ENCODE measurements at regions not wholly inside any gene's neighbourhood (a gene's known extent, or its start where the extent isn't known, plus 50 kb on each side); places are given as distances from the start of the nearest gene placed in this dataset.

- TF ChIP-seq L3MBTL2 (conservative IDR thresholded peaks at IDR 0.05) (no peak), BHLHE40 (IDR thresholded peaks at IDR 0.05; ENCODE audit: borderline replicate concordance) (no peak), NFRKB (IDR thresholded peaks at IDR 0.05) (no peak), FOXM1 (IDR thresholded peaks at IDR 0.05; ENCODE audit: borderline replicate concordance) (no peak), ARNT (IDR thresholded peaks at IDR 0.05) (no peak), HDGF (IDR thresholded peaks at IDR 0.05; ENCODE audit: borderline replicate concordance) (no peak), FOXA1 (IDR thresholded peaks at IDR 0.05) (no peak), CTBP1 (IDR thresholded peaks at IDR 0.05; ENCODE audit: borderline replicate concordance) (no peak), TARDBP (IDR thresholded peaks at IDR 0.05) (no peak), FOXK2 (IDR thresholded peaks at IDR 0.05) (no peak)
These were observed 201.1 kb upstream of the ARRDC4 start for GRCh38 chr15:97759363-97759762.

Measured in HEK293T (cell line).